Smooth muscle cell (in vitro differentiated cells): ENCODE measurements at regions not wholly inside any gene's neighbourhood (a gene's known extent, or its start where the extent isn't known, plus 50 kb on each side); places are given as distances from the start of the nearest gene placed in this dataset.

Source experiments
- DNase-seq: peaks from one replicate; lab custom pipeline; 2025; ENCODE audit not compliant: unreplicated experiment; lab: John Stamatoyannopoulos, UW
- H2AFZ ChIP-seq: fragments of 200-600 bp; sonication (generic); 2 replicates; pipeline ENCODE4 v1.6.0; 2016; ENCODE audit warnings: antibody characterized with exemption, low read depth, mild to moderate bottlenecking
- H3F3A ChIP-seq: fragments of 200-600 bp; sonication (generic); 2 replicates; pipeline ENCODE4 v1.6.0; 2017; ENCODE audit warnings: antibody characterized with exemption, low read depth
- H3K27ac ChIP-seq: fragments of 200-600 bp; sonication (generic); 2 replicates; pipeline ENCODE4 v1.5.1; 2016; ENCODE audit warnings: low read depth, mild to moderate bottlenecking
- H3K27me3 ChIP-seq: fragments of 200-600 bp; sonication (generic); 2 replicates; pipeline ENCODE4 v1.6.1; 2016; ENCODE audit warnings: low read depth, mild to moderate bottlenecking
- H3K36me3 ChIP-seq: fragments of 200-600 bp; sonication (generic); 2 replicates; pipeline ENCODE4 v1.5.1; 2016; ENCODE audit warnings: low read depth
- H3K4me1 ChIP-seq: fragments of 200-600 bp; sonication (generic); 2 replicates; pipeline ENCODE4 v1.5.1; 2016; ENCODE audit warnings: low read depth
- H3K4me2 ChIP-seq: fragments of 200-600 bp; sonication (generic); 2 replicates; pipeline ENCODE4 v1.6.0; 2016; ENCODE audit warnings: mild to moderate bottlenecking
- H3K4me3 ChIP-seq: fragments of 200-600 bp; sonication (generic); 2 replicates; pipeline ENCODE4 v1.5.1; 2016; ENCODE audit warnings: mild to moderate bottlenecking
- H3K79me2 ChIP-seq: fragments of 200-600 bp; sonication (generic); 2 replicates; pipeline ENCODE4 v1.6.0; 2016; ENCODE audit warnings: low read depth, mild to moderate bottlenecking
- H3K9ac ChIP-seq: fragments of 200-600 bp; sonication (generic); 2 replicates; pipeline ENCODE4 v1.6.0; 2016; ENCODE audit warnings: low read depth
- H3K9me3 ChIP-seq: fragments of 200-600 bp; sonication (generic); replicated peaks from 2 replicates; pipeline ENCODE4 v1.5.1; 2016; ENCODE audit warnings: low read depth
- H4K20me1 ChIP-seq: fragments of 200-600 bp; sonication (generic); 2 replicates; pipeline ENCODE4 v1.6.0; 2016; ENCODE audit warnings: low read depth
- WGBS: methylation state at CpG from one replicate; pipeline ENCODE4 v1.1.7; 2016; ENCODE audit warnings: low lambda C conversion rate; 5-methylcytosine and 5-hydroxymethylcytosine counted together
- TF ChIP-seq, protein P1 (sequence below): fragments of 200-600 bp; sonication (generic); IDR thresholded peaks from 2 replicates; pipeline ENCODE4 v1.5.1; 2017; ENCODE audit warnings: borderline replicate concordance, mild to moderate bottlenecking, antibody characterized with exemption; ENCODE audit not compliant: insufficient read depth, poor library complexity, severe bottlenecking

DNA sequence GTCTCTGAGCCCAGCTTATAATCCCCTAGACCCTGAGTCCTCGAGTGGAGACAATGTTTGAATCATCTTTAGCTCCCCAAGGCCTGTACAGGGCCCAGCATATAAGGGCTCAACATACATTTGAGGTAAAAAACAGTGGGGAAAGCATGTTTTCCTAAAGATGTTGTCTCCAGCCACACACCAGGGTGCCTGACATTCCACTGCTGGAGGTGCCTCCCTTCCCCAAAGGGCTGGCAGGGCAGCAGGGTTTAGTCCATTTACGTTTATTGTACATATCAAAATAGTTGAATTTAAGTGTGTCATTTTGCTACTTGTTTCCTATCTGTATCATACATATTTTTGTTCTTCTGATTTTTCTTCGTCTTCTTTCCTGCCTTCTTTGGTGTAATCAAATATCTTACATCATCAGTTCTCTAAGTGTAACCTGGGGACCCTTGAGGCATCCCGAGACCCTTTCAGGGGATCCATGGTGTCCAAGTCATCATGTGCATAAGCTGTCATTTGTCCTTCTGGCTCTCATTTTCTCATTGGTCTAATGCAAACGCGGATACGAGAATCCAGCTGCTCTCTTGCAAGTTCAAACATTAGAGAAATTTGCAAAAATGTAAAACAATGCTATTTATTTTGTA lies 101.6 kb downstream of the PDGFA start:
- H2AFZ ChIP-seq: no peak overlapping the region
- no peak for DNase-seq
- H3F3A ChIP-seq: no peaks in the 10 kb centered on the region
- H3K27me3 ChIP-seq: no peaks in the 10 kb centered on the region
- H3K4me1 ChIP-seq: no peaks in the 10 kb centered on the region
- H3K9me3 ChIP-seq: no peaks in the 10 kb centered on the region
- no peak overlapping the region for H3K4me3 ChIP-seq
- TF ChIP-seq, protein P1, sequence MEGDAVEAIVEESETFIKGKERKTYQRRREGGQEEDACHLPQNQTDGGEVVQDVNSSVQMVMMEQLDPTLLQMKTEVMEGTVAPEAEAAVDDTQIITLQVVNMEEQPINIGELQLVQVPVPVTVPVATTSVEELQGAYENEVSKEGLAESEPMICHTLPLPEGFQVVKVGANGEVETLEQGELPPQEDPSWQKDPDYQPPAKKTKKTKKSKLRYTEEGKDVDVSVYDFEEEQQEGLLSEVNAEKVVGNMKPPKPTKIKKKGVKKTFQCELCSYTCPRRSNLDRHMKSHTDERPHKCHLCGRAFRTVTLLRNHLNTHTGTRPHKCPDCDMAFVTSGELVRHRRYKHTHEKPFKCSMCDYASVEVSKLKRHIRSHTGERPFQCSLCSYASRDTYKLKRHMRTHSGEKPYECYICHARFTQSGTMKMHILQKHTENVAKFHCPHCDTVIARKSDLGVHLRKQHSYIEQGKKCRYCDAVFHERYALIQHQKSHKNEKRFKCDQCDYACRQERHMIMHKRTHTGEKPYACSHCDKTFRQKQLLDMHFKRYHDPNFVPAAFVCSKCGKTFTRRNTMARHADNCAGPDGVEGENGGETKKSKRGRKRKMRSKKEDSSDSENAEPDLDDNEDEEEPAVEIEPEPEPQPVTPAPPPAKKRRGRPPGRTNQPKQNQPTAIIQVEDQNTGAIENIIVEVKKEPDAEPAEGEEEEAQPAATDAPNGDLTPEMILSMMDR: no peak
- no peaks in the 10 kb centered on the region for H3K36me3 ChIP-seq
- no peaks in the 10 kb centered on the region for H3K79me2 ChIP-seq
- no peak overlapping the region for H3K27ac ChIP-seq
- H3K9ac ChIP-seq: no peak overlapping the region
- no peaks in the 10 kb centered on the region for H4K20me1 ChIP-seq
- WGBS: 93% methylated on average over 7 of the region's 7 CpGs
- no peak overlapping the region for H3K4me2 ChIP-seq

- no peaks in the 10 kb centered on the region for H3K36me3 ChIP-seq
- 96% methylated on average over 11 of the region's 11 CpGs for WGBS
- DNase-seq: no peak
Observed at GRCh38 chr7:418636-419280, 100.9 kb downstream of the PDGFA start.

DNA sequence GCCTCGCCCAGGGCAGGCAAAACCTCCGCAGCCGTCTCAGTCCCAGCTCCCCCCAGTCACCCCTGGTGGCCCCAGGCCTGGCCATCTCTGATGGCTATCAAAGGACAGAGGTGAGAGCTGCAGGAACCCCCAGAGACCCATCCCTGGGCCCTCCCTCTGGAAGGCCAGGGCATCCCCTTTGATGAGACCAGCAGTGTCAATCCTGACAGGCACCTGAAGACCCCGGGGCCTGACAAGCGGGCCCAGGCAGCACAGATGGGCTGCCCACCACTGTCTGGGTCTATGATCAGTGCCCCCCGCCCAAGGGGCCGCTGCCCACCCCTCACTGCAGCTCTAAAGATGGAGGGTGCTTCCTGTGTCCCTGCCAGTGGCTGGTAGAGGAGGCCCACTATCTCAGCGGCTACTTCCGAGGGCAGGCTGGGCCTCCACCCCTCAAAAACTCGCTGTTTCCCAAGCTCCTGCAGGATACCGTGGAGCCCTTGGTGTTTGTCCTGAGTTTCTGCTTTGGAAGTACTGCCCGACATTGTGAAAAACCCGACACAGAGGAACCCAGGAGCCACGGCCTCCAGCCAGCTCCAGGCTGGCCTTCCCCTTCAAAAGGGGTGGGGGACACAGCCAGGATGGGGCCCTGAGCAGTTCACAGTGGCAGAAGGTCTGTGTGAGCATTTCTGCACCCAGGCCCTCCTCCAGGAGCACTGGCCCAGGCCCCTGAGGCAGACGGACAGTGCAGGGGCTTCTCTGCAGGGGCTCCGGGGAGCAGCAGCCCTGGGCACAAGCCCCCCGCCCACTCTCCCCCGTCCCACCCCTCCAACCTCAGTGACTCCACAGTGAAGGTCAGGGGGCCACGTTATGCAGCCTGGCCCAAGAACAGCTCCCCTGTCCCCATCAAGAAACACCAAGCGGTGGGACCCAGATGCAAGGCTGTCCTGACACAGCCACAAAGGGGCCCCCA lies 99.2 kb downstream of the PDGFA start:
- 91% methylated on average over 16 of the region's 20 CpGs for WGBS
- H3K4me1 ChIP-seq: no peaks in the 10 kb centered on the region
- H2AFZ ChIP-seq: no peak overlapping the region
- no peaks in the 10 kb centered on the region for H3K79me2 ChIP-seq
- no peak overlapping the region for H3K9ac ChIP-seq
- H3K4me3 ChIP-seq: no peak overlapping the region
- H3K9me3 ChIP-seq: no peaks in the 10 kb centered on the region
- H3K27ac ChIP-seq: no peak overlapping the region
- no peak overlapping the region for H3K4me2 ChIP-seq
- no peak for DNase-seq
- no peaks in the 10 kb centered on the region for H3K36me3 ChIP-seq
- TF ChIP-seq, protein P1: no peak
- no peaks in the 10 kb centered on the region for H4K20me1 ChIP-seq
- no peaks in the 10 kb centered on the region for H3K27me3 ChIP-seq
- H3F3A ChIP-seq: no peaks in the 10 kb centered on the region

More at GRCh38 chr7:418636-419280, 100.9 kb downstream of the PDGFA start:
- Histone ChIP-seq H4K20me1 (no peaks in the 10 kb centered on the region), H3K4me3 (no peak overlapping the region), H3K79me2 (no peaks in the 10 kb centered on the region), H3K9me3 (no peaks in the 10 kb centered on the region), H3K27ac (no peak overlapping the region), H3K4me2 (no peak overlapping the region), H2AFZ (no peak overlapping the region), H3K27me3 (no peaks in the 10 kb centered on the region), H3F3A (no peaks in the 10 kb centered on the region), H3K4me1 (no peaks in the 10 kb centered on the region), H3K9ac (no peak overlapping the region)
- TF ChIP-seq, protein P1: no peak
